HCT116 (cell line): ENCODE measurements at regions not wholly inside any gene's neighbourhood (a gene's known extent, or its start where the extent isn't known, plus 50 kb on each side); places are given as distances from the start of the nearest gene placed in this dataset.

ENCODE experiments used
- ATAC-seq: fragments of 200-7000 bp; cut with Tn5 transposase; 2 replicates; pipeline ENCODE4 v1.9.1; 2020; ENCODE audit warnings: mild to moderate bottlenecking, moderate library complexity
- BruUV-seq: library from RNA; stranded (reverse); fragments of 400-500 nt; replicated peaks from 2 replicates; lab custom pipeline; 2021; lab: Mats Ljungman, UMichigan
- CTCF ChIA-PET: fragments of 300-600 bp; sonication (Branson Sonifier 250); formaldehyde crosslinking; loops from one replicate; lab custom pipeline; 2021; ENCODE audit warnings: antibody characterized with exemption; lab: Charles Lee
- POLR2A ChIA-PET: fragments of 300-600, 350-600 bp; sonication (Branson Sonifier 250); formaldehyde crosslinking; loops from one replicate; lab custom pipeline; 2021; ENCODE audit warnings: antibody characterized with exemption; lab: Charles Lee
- RAD21 ChIA-PET, 2 experiments: fragments of 300-600 bp; sonication (Branson Sonifier 250); formaldehyde crosslinking; loops; one replicate each; lab custom pipeline; 2023; ENCODE audit warnings: low total read pairs in 2 of 2; ENCODE audit not compliant: uncharacterized antibody in 2 of 2, unreplicated experiment in 2 of 2, low non-redundant PET in 1 of 2; lab: Charles Lee
- DNase-seq: peaks from one replicate; pipeline ENCODE4 v3.0.0-alpha.2; 2010; ENCODE audit warnings: low read depth, low spot score
- H2AFZ ChIP-seq: fragments of 200-600 bp; shearing (Covaris generic), sonication (generic); 2 replicates; pipeline ENCODE4 v1.6.1; 2017; ENCODE audit warnings: low read depth, mixed run types, mixed read lengths, antibody characterized with exemption, low read length; ENCODE audit not compliant: poor library complexity, severe bottlenecking
- H3K27ac ChIP-seq: 2 replicates; pipeline ENCODE4 v1.5.1; 2012; ENCODE audit warnings: low read depth, low read length
- H3K27me3 ChIP-seq: fragments of 200-600 bp; sonication (generic); 2 replicates; pipeline ENCODE4 v1.6.1; 2016; ENCODE audit warnings: mixed run types, low read length, mixed read lengths; ENCODE audit not compliant: insufficient read depth
- H3K36me3 ChIP-seq, 2 experiments: fragments of 200-500 bp in 1 of 2; fragments of 200-600 bp in 1 of 2; sonication (Bioruptor generic) in 1 of 2; sonication (generic) in 1 of 2; 2 replicates each; pipeline versions ENCODE4 v1.5.1 to v1.6.1; 2014 to 2016; ENCODE audit warnings: low read length in 2 of 2, inconsistent platforms in 1 of 2, mixed read lengths in 1 of 2, mixed run types in 1 of 2; ENCODE audit not compliant: insufficient read depth in 2 of 2, control insufficient read depth in 1 of 2
- H3K4me1 ChIP-seq, 2 experiments: fragments of 200-600 bp in 1 of 2; sonication (generic) in 1 of 2; 2 replicates each; pipeline versions ENCODE4 v1.5.1 to v1.6.1; 2012 to 2017; ENCODE audit warnings: low read length in 2 of 2, inconsistent platforms in 1 of 2, mild to moderate bottlenecking in 1 of 2, mixed read lengths in 1 of 2, mixed run types in 1 of 2, moderate library complexity in 1 of 2; ENCODE audit not compliant: insufficient read depth in 2 of 2, control insufficient read depth in 1 of 2
- H3K4me2 ChIP-seq: fragments of 200-600 bp; sonication (generic); 2 replicates; pipeline ENCODE4 v1.6.1; 2017; ENCODE audit warnings: mixed run types, low read length, mixed read lengths
- H3K4me3 ChIP-seq, 2 experiments: fragments of 200-600 bp in 1 of 2; sonication (generic) in 1 of 2; replicated peaks in 1 of 2; 2 replicates each; pipeline ENCODE4 v1.5.1; 2011 to 2016; ENCODE audit warnings: low read length in 2 of 2, control low read depth in 1 of 2, low read depth in 1 of 2, mild to moderate bottlenecking in 1 of 2, mixed read lengths in 1 of 2, mixed run types in 1 of 2
- H3K79me2 ChIP-seq: fragments of 200-600 bp; sonication (generic); 2 replicates; pipeline ENCODE4 v1.6.1; 2017; ENCODE audit warnings: mild to moderate bottlenecking, mixed run types, low read length, moderate library complexity, mixed read lengths; ENCODE audit not compliant: insufficient read depth
- H3K9ac ChIP-seq: fragments of 200-600 bp; sonication (generic); 2 replicates; pipeline ENCODE4 v1.6.1; 2016; ENCODE audit warnings: low read length, mixed read lengths
- H3K9me2 ChIP-seq: fragments of 200-600 bp; sonication (generic), shearing (Covaris generic); 2 replicates; pipeline ENCODE4 v1.6.1; 2017; ENCODE audit warnings: mixed run types, mild to moderate bottlenecking, moderate library complexity; ENCODE audit not compliant: insufficient read depth
- H3K9me3 ChIP-seq, 2 experiments: fragments of 200-500 bp in 1 of 2; fragments of 200-600 bp in 1 of 2; sonication (Bioruptor generic) in 1 of 2; sonication (generic) in 1 of 2; 2 replicates each; pipeline ENCODE4 v1.6.1; 2014 to 2017; ENCODE audit warnings: low read length in 2 of 2, mixed read lengths in 2 of 2, inconsistent platforms in 1 of 2, low read depth in 1 of 2, mild to moderate bottlenecking in 1 of 2, mixed run types in 1 of 2, moderate library complexity in 1 of 2; ENCODE audit not compliant: control insufficient read depth in 1 of 2, insufficient read depth in 1 of 2
- H4K20me1 ChIP-seq: fragments of 200-600 bp; sonication (generic), shearing (Covaris generic); 2 replicates; pipeline ENCODE4 v1.6.1; 2017; ENCODE audit warnings: mixed run types, mild to moderate bottlenecking, moderate library complexity; ENCODE audit not compliant: insufficient read depth
- EGR1 ChIP-seq: IDR thresholded peaks from 2 replicates; pipeline ENCODE4 v1.6.1; 2012; ENCODE audit warnings: low read depth
- JUND ChIP-seq: IDR thresholded peaks from 2 replicates; pipeline ENCODE4 v1.6.1; 2012
- SIN3A ChIP-seq: IDR thresholded peaks from 2 replicates; pipeline ENCODE4 v1.6.1; 2012; ENCODE audit warnings: low read depth
- ZBTB33 ChIP-seq: IDR thresholded peaks from 2 replicates; pipeline ENCODE4 v1.6.1; 2011; ENCODE audit warnings: mild to moderate bottlenecking, low read length, moderate library complexity; ENCODE audit not compliant: insufficient replicate concordance; ENCODE audit errors: extremely low read depth
- intact Hi-C: fragments of 100-400 bp; cut with micrococcal nuclease; formaldehyde crosslinking; loops from 2 replicates; pipeline ENCODE4 v1.10.0; 2022
- TF ChIP-seq, protein P1 (sequence below): IDR thresholded peaks from 2 replicates; pipeline ENCODE4 v1.6.1; 2012; ENCODE audit warnings: low read depth

GRCh38 chr10:47095848-47096612 is 184.8 kb downstream of the PTPN20 start (continued):
- TF ChIP-seq JUND (no peak), ZBTB33 (no peak), SIN3A (no peak), EGR1 (no peak)

- no peak overlapping the region for H3K4me2 ChIP-seq
- H3K27ac ChIP-seq, result no peak overlapping the region
- intact Hi-C loops, result no loop called here
- ATAC-seq (no peak), DNase-seq (no peak)
- CTCF ChIA-PET, result no interaction called here
- RAD21 ChIA-PET, result no interaction called here
- no peaks in the 10 kb centered on the region for H3K79me2 ChIP-seq
- H4K20me1 ChIP-seq, result no peaks in the 10 kb centered on the region
- H2AFZ ChIP-seq, result no peak overlapping the region
- H3K4me1 ChIP-seq, result no peaks in the 10 kb centered on the region
- H3K9me3 ChIP-seq, result no peaks in the 10 kb centered on the region
- POLR2A ChIA-PET, result no interaction called here
- TF ChIP-seq EGR1, result no peak
- TF ChIP-seq, protein P1, sequence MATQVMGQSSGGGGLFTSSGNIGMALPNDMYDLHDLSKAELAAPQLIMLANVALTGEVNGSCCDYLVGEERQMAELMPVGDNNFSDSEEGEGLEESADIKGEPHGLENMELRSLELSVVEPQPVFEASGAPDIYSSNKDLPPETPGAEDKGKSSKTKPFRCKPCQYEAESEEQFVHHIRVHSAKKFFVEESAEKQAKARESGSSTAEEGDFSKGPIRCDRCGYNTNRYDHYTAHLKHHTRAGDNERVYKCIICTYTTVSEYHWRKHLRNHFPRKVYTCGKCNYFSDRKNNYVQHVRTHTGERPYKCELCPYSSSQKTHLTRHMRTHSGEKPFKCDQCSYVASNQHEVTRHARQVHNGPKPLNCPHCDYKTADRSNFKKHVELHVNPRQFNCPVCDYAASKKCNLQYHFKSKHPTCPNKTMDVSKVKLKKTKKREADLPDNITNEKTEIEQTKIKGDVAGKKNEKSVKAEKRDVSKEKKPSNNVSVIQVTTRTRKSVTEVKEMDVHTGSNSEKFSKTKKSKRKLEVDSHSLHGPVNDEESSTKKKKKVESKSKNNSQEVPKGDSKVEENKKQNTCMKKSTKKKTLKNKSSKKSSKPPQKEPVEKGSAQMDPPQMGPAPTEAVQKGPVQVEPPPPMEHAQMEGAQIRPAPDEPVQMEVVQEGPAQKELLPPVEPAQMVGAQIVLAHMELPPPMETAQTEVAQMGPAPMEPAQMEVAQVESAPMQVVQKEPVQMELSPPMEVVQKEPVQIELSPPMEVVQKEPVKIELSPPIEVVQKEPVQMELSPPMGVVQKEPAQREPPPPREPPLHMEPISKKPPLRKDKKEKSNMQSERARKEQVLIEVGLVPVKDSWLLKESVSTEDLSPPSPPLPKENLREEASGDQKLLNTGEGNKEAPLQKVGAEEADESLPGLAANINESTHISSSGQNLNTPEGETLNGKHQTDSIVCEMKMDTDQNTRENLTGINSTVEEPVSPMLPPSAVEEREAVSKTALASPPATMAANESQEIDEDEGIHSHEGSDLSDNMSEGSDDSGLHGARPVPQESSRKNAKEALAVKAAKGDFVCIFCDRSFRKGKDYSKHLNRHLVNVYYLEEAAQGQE, result no peak
- TF ChIP-seq JUND, result no peak
- TF ChIP-seq, all 23 proteins: peak for 0
- Histone ChIP-seq H3K27me3 (no peaks in the 10 kb centered on the region), H3K9me2 (no peaks in the 10 kb centered on the region), H3K4me3 (no peak overlapping the region), H3K36me3 (no peaks in the 10 kb centered on the region), H3K9ac (no peak overlapping the region)
- no TSS peak for BruUV-seq
These were observed 187.0 kb downstream of the PTPN20 start for GRCh38 chr10:47098238-47098637.
